GM04504 (cell line): ENCODE measurements at regions not wholly inside any gene's neighbourhood (a gene's known extent, or its start where the extent isn't known, plus 50 kb on each side); places are given as distances from the start of the nearest gene placed in this dataset.

ENCODE experiments used
- DNase-seq: peaks from one replicate; pipeline ENCODE4 v3.0.0-alpha.2; 2012; ENCODE audit warnings: low read depth

- no peak for DNase-seq
Observed at GRCh38 chr3:102605153-102605552, 170.3 kb downstream of the ZPLD1 start.

- DNase-seq = no peak
Observed at GRCh38 chr3:102608875-102609274, 174.1 kb downstream of the ZPLD1 start.

- no peak for DNase-seq
Observed at GRCh38 chr3:102614021-102614569, 179.3 kb downstream of the ZPLD1 start.

- no peak for DNase-seq
Observed at GRCh38 chr3:102614585-102614984, 179.8 kb downstream of the ZPLD1 start.

- no peak for DNase-seq
Observed at GRCh38 chr3:102617381-102617780, 182.6 kb downstream of the ZPLD1 start.

GRCh38 chr3:102619361-102619760, 184.5 kb downstream of the ZPLD1 start:
- DNase-seq = no peak

GRCh38 chr3:102629943-102630342, 195.1 kb downstream of the ZPLD1 start:
- no peak for DNase-seq

GRCh38 chr3:102630531-102630930, 195.7 kb downstream of the ZPLD1 start:
- DNase-seq = no peak

GRCh38 chr3:102643546-102643945, 208.7 kb downstream of the ZPLD1 start:
- DNase-seq = no peak

- no peak for DNase-seq
Observed at GRCh38 chr3:102646557-102646956, 211.7 kb downstream of the ZPLD1 start.

- DNase-seq = no peak
Observed at GRCh38 chr3:102660653-102661052, 225.8 kb downstream of the ZPLD1 start.

- DNase-seq = no peak
Observed at GRCh38 chr3:102661707-102662497, 227.1 kb downstream of the ZPLD1 start.

- DNase-seq = no peak
Observed at GRCh38 chr3:102662498-102662772, 227.6 kb downstream of the ZPLD1 start.

GRCh38 chr3:102664126-102664525, 229.3 kb downstream of the ZPLD1 start:
- no peak for DNase-seq

- DNase-seq = no peak
Observed at GRCh38 chr3:102665183-102665582, 230.4 kb downstream of the ZPLD1 start.

- DNase-seq = no peak
Observed at GRCh38 chr3:102668247-102668646, 233.4 kb downstream of the ZPLD1 start.

GRCh38 chr3:102670986-102671385, 236.2 kb downstream of the ZPLD1 start:
- DNase-seq = no peak

- no peak for DNase-seq
Observed at GRCh38 chr3:102672305-102672704, 237.5 kb downstream of the ZPLD1 start.

GRCh38 chr3:102673271-102674115, 238.7 kb downstream of the ZPLD1 start:
- peak; percentile 5 for DNase-seq

GRCh38 chr3:102674284-102674683, 239.5 kb downstream of the ZPLD1 start:
- DNase-seq = no peak

GRCh38 chr3:102676424-102676823, 241.6 kb downstream of the ZPLD1 start:
- DNase-seq = no peak

- no peak for DNase-seq
Observed at GRCh38 chr3:102682741-102683140, 247.9 kb downstream of the ZPLD1 start.

GRCh38 chr3:102686792-102687191, 252.0 kb downstream of the ZPLD1 start:
- DNase-seq = no peak
